Esophagus (tissue), 2 donors: ENCODE measurements at regions not wholly inside any gene's neighbourhood (a gene's known extent, or its start where the extent isn't known, plus 50 kb on each side); places are given as distances from the start of the nearest gene placed in this dataset.

Experiments
- H3K27ac ChIP-seq, 2 donors: one replicate each; pipeline ENCODE4 v1.5.1; 2013; ENCODE audit warnings: low read depth in 2 of 2, mild to moderate bottlenecking in 2 of 2, inconsistent platforms in 1 of 2, low read length in 1 of 2, moderate library complexity in 1 of 2
- H3K27me3 ChIP-seq, 2 donors: one replicate each; pipeline ENCODE4 v1.6.1; 2013; ENCODE audit warnings: low read length in 2 of 2, control low read depth in 1 of 2, mild to moderate bottlenecking in 1 of 2; ENCODE audit not compliant: insufficient read depth in 2 of 2, control insufficient read depth in 1 of 2
- H3K36me3 ChIP-seq, 2 donors: one replicate each; pipeline ENCODE4 v1.6.1; 2013; ENCODE audit warnings: low read length in 1 of 2; ENCODE audit not compliant: control insufficient read depth in 2 of 2, insufficient read depth in 2 of 2
- H3K4me1 ChIP-seq, 2 donors: one replicate each; pipeline ENCODE4 v1.6.1; 2013; ENCODE audit warnings: low read length in 1 of 2; ENCODE audit not compliant: control insufficient read depth in 2 of 2, insufficient read depth in 2 of 2
- H3K4me3 ChIP-seq, 2 donors: one replicate each; pipeline ENCODE4 v1.5.1; 2013; ENCODE audit warnings: low read length in 2 of 2, mild to moderate bottlenecking in 2 of 2, low read depth in 1 of 2, moderate library complexity in 1 of 2
- H3K9me3 ChIP-seq, 2 donors: one replicate each; pipeline ENCODE4 v1.6.1; 2013; ENCODE audit warnings: mild to moderate bottlenecking in 2 of 2, low read depth in 1 of 2, low read length in 1 of 2, moderate library complexity in 1 of 2; ENCODE audit not compliant: control insufficient read depth in 2 of 2, insufficient read depth in 1 of 2
- WGBS, 2 donors: extraction: QIAGEN DNeasy Blood & Tissue Kit; methylation state at CpG; one replicate each; pipeline ENCODE4 v1.1.7; 2013; 5-methylcytosine and 5-hydroxymethylcytosine counted together
- donor health status: healthy with polysubstance abuse.
- donor health status: Bipolar disorder and iron deficiency.

- Histone ChIP-seq H3K27ac (no peak overlapping the region), H3K4me3 (no peak overlapping the region), H3K27me3 (no peaks in the 10 kb centered on the region), H3K9me3 (no peaks in the 10 kb centered on the region), H3K4me1 (peaks cover 2 to 7% of the 10 kb centered on the region in 2 donors), H3K36me3 (no peaks in the 10 kb centered on the region)
- WGBS, 2 donors: 60 to 70% methylated on average over 5 of the region's 5 CpGs
These were observed 189.0 kb upstream of the HES1 start for GRCh38 chr3:193946945-193947344.

GRCh38 chr3:193947596-193947995 is 188.4 kb upstream of the HES1 start:
- no peak overlapping the region for H3K27ac ChIP-seq
- H3K9me3 ChIP-seq: no peaks in the 10 kb centered on the region
- H3K4me1 ChIP-seq: peaks cover 2 to 7% of the 10 kb centered on the region in 2 donors
- H3K27me3 ChIP-seq: no peaks in the 10 kb centered on the region
- WGBS, 2 donors: 82 to 89% methylated on average over 6 of the region's 6 CpGs
- H3K36me3 ChIP-seq: no peaks in the 10 kb centered on the region
- H3K4me3 ChIP-seq: no peak overlapping the region

DNA sequence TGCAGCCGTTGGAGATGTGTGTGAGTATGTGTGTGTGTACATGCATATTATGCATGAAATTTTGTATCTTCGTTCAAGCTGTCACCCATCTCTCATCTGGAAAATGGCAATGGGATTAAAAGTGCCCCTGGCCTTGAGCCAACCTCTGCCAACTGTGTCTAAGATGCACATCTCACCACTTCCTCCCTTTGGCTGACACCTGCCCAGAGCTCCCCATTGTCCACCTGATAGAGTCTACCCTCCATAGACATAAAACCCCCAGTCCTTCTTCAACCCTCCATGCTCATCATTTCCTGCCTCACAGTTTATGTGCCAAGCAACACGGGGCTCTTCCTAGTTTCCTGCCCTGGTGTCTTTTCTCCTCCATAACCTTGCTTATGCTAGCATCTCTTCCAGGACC is 187.5 kb upstream of the HES1 start:
- no peak overlapping the region for H3K27ac ChIP-seq
- H3K27me3 ChIP-seq: no peaks in the 10 kb centered on the region
- H3K4me3 ChIP-seq: no peak overlapping the region
- no peaks in the 10 kb centered on the region for H3K9me3 ChIP-seq
- WGBS, 2 donors: 73 to 83% methylated on average over 3 of the region's 3 CpGs
- no peaks in the 10 kb centered on the region for H3K36me3 ChIP-seq
- H3K4me1 ChIP-seq: peaks cover 0 to 4% of the 10 kb centered on the region in 2 donors

DNA sequence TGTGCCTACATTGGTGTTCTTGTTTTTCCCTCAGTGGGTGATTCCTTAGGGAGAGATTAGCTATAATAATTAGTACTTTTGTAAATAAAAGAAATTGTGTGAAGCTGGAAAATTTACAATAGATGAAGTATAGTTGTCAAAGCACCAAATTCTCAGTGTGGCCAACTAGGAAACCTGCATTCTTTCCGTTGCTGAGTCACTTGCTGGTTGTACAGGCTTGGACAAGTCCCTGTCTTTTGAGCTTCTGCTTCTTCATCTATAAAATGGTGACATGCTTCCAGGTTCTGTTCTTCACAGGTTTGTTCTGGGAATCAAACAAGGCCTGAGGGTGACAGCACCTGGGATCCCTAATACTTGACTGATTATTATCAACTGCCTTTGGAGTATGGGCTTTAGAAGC is 184.1 kb upstream of the HES1 start:
- Histone ChIP-seq H3K27ac (peak overlapping the region; percentile 51 to 71), H3K4me1 (peaks cover 0 to 4% of the 10 kb centered on the region in 2 donors), H3K27me3 (no peaks in the 10 kb centered on the region), H3K9me3 (peaks cover 5 to 6% of the 10 kb centered on the region in 2 donors), H3K36me3 (no peaks in the 10 kb centered on the region), H3K4me3 (no peak overlapping the region)
- WGBS, 2 donors: 49 to 59% methylated on average over 1 of the region's 1 CpG

DNA sequence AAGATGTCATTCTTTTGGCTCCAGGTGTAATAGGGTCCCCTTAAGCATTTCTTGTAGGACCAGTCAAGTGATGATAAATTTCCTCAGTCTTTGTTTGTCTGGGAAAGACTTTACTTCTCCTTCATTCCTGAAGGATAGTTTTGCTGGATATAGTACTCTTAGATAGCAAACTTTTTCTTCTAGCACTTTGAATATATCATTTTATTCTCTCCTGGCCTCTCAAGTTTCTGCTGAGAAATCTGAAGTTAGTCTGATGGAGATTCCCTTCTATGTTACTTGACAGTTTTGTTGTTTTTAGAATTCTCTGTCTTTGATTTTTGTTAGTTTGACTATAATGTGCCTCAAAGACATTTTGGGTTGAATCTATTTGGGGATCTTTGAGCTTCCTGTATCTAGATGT is 181.2 kb upstream of the HES1 start:
- H3K27ac ChIP-seq: no peak overlapping the region
- H3K4me3 ChIP-seq: no peak overlapping the region
- H3K4me1 ChIP-seq: peaks cover 0 to 4% of the 10 kb centered on the region in 2 donors
- no peaks in the 10 kb centered on the region for H3K27me3 ChIP-seq
- H3K9me3 ChIP-seq: peaks cover 5 to 6% of the 10 kb centered on the region in 2 donors
- H3K36me3 ChIP-seq: no peaks in the 10 kb centered on the region

GRCh38 chr3:193955719-193956118 is 180.2 kb upstream of the HES1 start:
- 97% methylated on average over 7 of the region's 7 CpGs for WGBS, 2 donors
- no peaks in the 10 kb centered on the region for H3K36me3 ChIP-seq
- no peak overlapping the region for H3K4me3 ChIP-seq
- H3K4me1 ChIP-seq: peaks cover 0 to 4% of the 10 kb centered on the region in 2 donors
- peaks cover 5 to 6% of the 10 kb centered on the region in 2 donors for H3K9me3 ChIP-seq
- no peak overlapping the region for H3K27ac ChIP-seq
- no peaks in the 10 kb centered on the region for H3K27me3 ChIP-seq

- no peak overlapping the region for H3K4me3 ChIP-seq
- no peaks in the 10 kb centered on the region for H3K27me3 ChIP-seq
- no peaks in the 10 kb centered on the region for H3K4me1 ChIP-seq
- H3K9me3 ChIP-seq: peaks cover 5 to 6% of the 10 kb centered on the region in 2 donors
- H3K27ac ChIP-seq: no peak overlapping the region
- no peaks in the 10 kb centered on the region for H3K36me3 ChIP-seq
These were observed 176.1 kb upstream of the HES1 start for GRCh38 chr3:193959861-193960260.

DNA sequence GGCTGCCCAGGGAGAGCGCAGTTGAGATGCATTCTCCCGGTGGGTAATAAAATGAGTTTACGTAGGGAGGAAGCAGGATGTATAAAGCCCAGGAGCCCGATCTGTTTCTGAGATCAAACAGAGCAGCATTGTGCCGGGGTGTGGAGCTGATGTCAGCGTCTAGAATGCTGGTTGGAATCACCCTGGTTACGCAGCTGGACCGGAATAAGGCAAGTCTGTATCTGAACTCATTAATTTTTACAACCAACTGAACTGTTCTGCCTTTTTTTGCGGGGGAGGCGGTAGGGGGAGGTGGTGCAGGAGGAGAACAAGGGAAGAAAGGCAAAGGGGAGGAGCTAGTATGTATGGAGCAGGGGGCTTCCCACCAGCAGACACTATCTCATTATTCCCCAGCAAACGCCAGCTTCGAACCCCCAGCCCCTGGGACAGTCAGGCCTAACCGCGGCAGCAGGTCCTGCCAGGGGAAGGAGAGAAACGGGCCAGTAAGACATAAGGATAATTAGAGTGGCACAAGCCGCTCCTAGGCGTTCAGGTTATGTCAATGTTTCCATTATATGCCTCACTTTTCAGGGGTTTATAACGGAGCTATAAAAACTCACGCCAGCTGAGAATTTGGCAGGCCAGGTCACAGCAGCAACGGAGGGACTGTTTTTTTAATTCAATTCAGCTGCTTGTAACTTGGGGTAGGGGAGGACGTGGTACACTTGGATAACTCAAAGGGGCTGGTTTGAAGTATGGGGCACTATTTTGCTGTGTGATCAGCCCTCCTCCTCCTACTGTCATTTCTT is 175.3 kb upstream of the HES1 start:
- Histone ChIP-seq H3K27ac (no peak overlapping the region), H3K27me3 (no peaks in the 10 kb centered on the region), H3K4me3 (no peak overlapping the region), H3K9me3 (peaks cover 2 to 4% of the 10 kb centered on the region in 2 donors), H3K36me3 (no peaks in the 10 kb centered on the region), H3K4me1 (no peaks in the 10 kb centered on the region)
- 77 to 83% methylated on average over 21 of the region's 21 CpGs for WGBS, 2 donors

GRCh38 chr3:193962986-193963685 is 172.8 kb upstream of the HES1 start:
- 78% methylated on average over 9 of the region's 9 CpGs for WGBS, 2 donors

More at GRCh38 chr3:193962986-193963685, 172.8 kb upstream of the HES1 start:
- no peaks in the 10 kb centered on the region for H3K27me3 ChIP-seq
- no peak overlapping the region for H3K4me3 ChIP-seq
- H3K4me1 ChIP-seq: no peaks in the 10 kb centered on the region
- H3K27ac ChIP-seq: no peak overlapping the region
- no peaks in the 10 kb centered on the region for H3K36me3 ChIP-seq
- no peaks in the 10 kb centered on the region for H3K9me3 ChIP-seq
